Endothelial cell of umbilical vein (primary cell): ENCODE measurements at regions not wholly inside any gene's neighbourhood (a gene's known extent, or its start where the extent isn't known, plus 50 kb on each side); places are given as distances from the start of the nearest gene placed in this dataset.
A peak's percentile ranks its signal among the peaks of the same experiment; 100 is the strongest.

Source experiments
- BruUV-seq: library from RNA; stranded (reverse); fragments of 400-500 nt; replicated peaks from 2 replicates; lab custom pipeline; 2021; lab: Mats Ljungman, UMichigan
- CTCF ChIA-PET: fragments of 300-600, 350-600 bp; sonication (Branson Sonifier 250); formaldehyde crosslinking; loops from one replicate; lab custom pipeline; 2021; ENCODE audit warnings: antibody characterized with exemption, inconsistent platforms; lab: Charles Lee
- POLR2A ChIA-PET: fragments of 300-600, 350-600 bp; sonication (Branson Sonifier 250); formaldehyde crosslinking; loops from one replicate; lab custom pipeline; 2021; ENCODE audit warnings: antibody characterized with exemption, inconsistent platforms; lab: Charles Lee
- DNase-seq: peaks from one replicate; pipeline ENCODE4 v3.0.0-alpha.2; 2011; ENCODE audit warnings: low read depth, low spot score
- FAIRE-seq: peaks from 2 replicates; lab custom pipeline; 2011; peaks lifted over from hg19 to GRCh38; lab: Jason Lieb, UNC
- H2AFZ ChIP-seq: 2 replicates; pipeline ENCODE4 v1.6.0; 2012; ENCODE audit warnings: low read depth, low read length, control low read depth, inconsistent platforms
- H3K27ac ChIP-seq: 2 replicates; pipeline ENCODE4 v1.5.1; 2011; ENCODE audit warnings: low read depth, mild to moderate bottlenecking, control low read depth, low read length, moderate library complexity; ENCODE audit not compliant: insufficient read depth
- H3K27me3 ChIP-seq, 2 experiments: 2 replicates each; pipeline versions ENCODE4 v1.6.0 to v1.6.1; 2011; ENCODE audit warnings: low read length in 2 of 2, mixed read lengths in 1 of 2; ENCODE audit not compliant: control insufficient read depth in 2 of 2, insufficient read depth in 2 of 2
- H3K36me3 ChIP-seq, 2 experiments: 2 replicates in 1 of 2; 3 replicates in 1 of 2; pipeline ENCODE4 v1.5.1; 2011; ENCODE audit warnings: low read length in 2 of 2, mild to moderate bottlenecking in 1 of 2, moderate library complexity in 1 of 2; ENCODE audit not compliant: control insufficient read depth in 2 of 2, insufficient read depth in 2 of 2; ENCODE audit errors: extremely low read depth in 1 of 2
- H3K4me1 ChIP-seq: 3 replicates; pipeline ENCODE4 v1.5.1; 2011; ENCODE audit warnings: mild to moderate bottlenecking, low read length; ENCODE audit not compliant: control insufficient read depth, insufficient read depth; ENCODE audit errors: extremely low read depth
- H3K4me2 ChIP-seq: 2 replicates; pipeline ENCODE4 v1.6.1; 2011; ENCODE audit warnings: low read length, control low read depth, mixed read lengths; ENCODE audit not compliant: insufficient read depth
- H3K4me3 ChIP-seq, 3 experiments: fragments of 200-600 bp in 1 of 3; sonication (generic), shearing (Covaris generic) in 1 of 3; replicated peaks in 1 of 3; 2 replicates each; pipeline ENCODE4 v1.5.1; 2011 to 2016; ENCODE audit warnings: control low read depth in 3 of 3, low read length in 3 of 3, mild to moderate bottlenecking in 2 of 3, inconsistent platforms in 1 of 3, low read depth in 1 of 3, moderate library complexity in 1 of 3; ENCODE audit not compliant: insufficient read depth in 1 of 3
- H3K79me2 ChIP-seq: 2 replicates; pipeline ENCODE4 v1.6.0; 2012; ENCODE audit warnings: low read length, inconsistent platforms; ENCODE audit not compliant: control insufficient read depth, insufficient read depth
- H3K9ac ChIP-seq: replicated peaks from 2 replicates; pipeline ENCODE3; 2011; ENCODE audit warnings: low read length, control low read depth; ENCODE audit not compliant: insufficient read depth; ENCODE audit errors: extremely low read depth
- H3K9me1 ChIP-seq: replicated peaks from 3 replicates; pipeline ENCODE4 v1.6.0; 2011; ENCODE audit warnings: mild to moderate bottlenecking, low read length; ENCODE audit not compliant: control insufficient read depth, insufficient read depth; ENCODE audit errors: extremely low read depth
- H3K9me3 ChIP-seq: replicated peaks from 2 replicates; pipeline ENCODE4 v1.5.1; 2012; ENCODE audit warnings: low read length, inconsistent platforms; ENCODE audit not compliant: control insufficient read depth, insufficient read depth
- H4K20me1 ChIP-seq: replicated peaks from 2 replicates; pipeline ENCODE3; 2011; ENCODE audit warnings: mild to moderate bottlenecking, low read length; ENCODE audit not compliant: control insufficient read depth, insufficient read depth; ENCODE audit errors: extremely low read depth
- EZH2 ChIP-seq: IDR thresholded peaks from 2 replicates; pipeline ENCODE4 v1.6.1; 2012; ENCODE audit warnings: borderline replicate concordance, low read depth, mild to moderate bottlenecking, moderate library complexity, low read length, inconsistent platforms; ENCODE audit not compliant: severe bottlenecking
- FOS ChIP-seq: IDR thresholded peaks from 2 replicates; pipeline ENCODE4 v1.6.1; 2011; ENCODE audit warnings: mild to moderate bottlenecking, low read length, moderate library complexity, borderline replicate concordance; ENCODE audit not compliant: insufficient read depth
- GATA2 ChIP-seq: IDR thresholded peaks from 2 replicates; pipeline ENCODE4 v1.7.0; 2011; ENCODE audit warnings: low read depth, mild to moderate bottlenecking, moderate library complexity, mixed read lengths, low read length; ENCODE audit not compliant: insufficient read length, insufficient read depth
- JUN ChIP-seq: IDR thresholded peaks from 2 replicates; pipeline ENCODE4 v1.6.1; 2011; ENCODE audit warnings: borderline replicate concordance, low read depth; ENCODE audit not compliant: insufficient read length, insufficient read depth
- MYC ChIP-seq: IDR thresholded peaks from one replicate; pipeline ENCODE4 v1.6.1; 2011; ENCODE audit warnings: mild to moderate bottlenecking, low read depth, low read length
- POLR2A ChIP-seq: IDR thresholded peaks from 2 replicates; pipeline ENCODE4 v1.6.1; 2012; ENCODE audit warnings: low read depth, mild to moderate bottlenecking, control low read depth, low read length
- POLR2AphosphoS5 ChIP-seq: IDR thresholded peaks from 2 replicates; pipeline ENCODE4 v1.6.1; 2012; ENCODE audit warnings: low read depth, mild to moderate bottlenecking, control low read depth, low read length, moderate library complexity; ENCODE audit not compliant: insufficient read depth
- dilution Hi-C: fragments of 300-500 bp; cut with MboI; formaldehyde crosslinking; loops from one replicate; pipeline ENCODE4 v1.15.0; 2019; ENCODE audit warnings: low sequenced_read_pairs; ENCODE audit not compliant: extremely low pct_ligation_motif_present
- intact Hi-C: fragments of 100-400 bp; cut with micrococcal nuclease; formaldehyde crosslinking; loops from one replicate; pipeline ENCODE4 v1.10.0; 2022
- TF ChIP-seq, protein P1 (sequence below), 2 donors: IDR thresholded peaks; 1 replicate in 1 of 2; 2 replicates in 1 of 2; pipeline ENCODE4 v1.5.1; 2011; ENCODE audit warnings: low read length in 2 of 2, mild to moderate bottlenecking in 2 of 2, moderate library complexity in 2 of 2, control low read depth in 1 of 2, inconsistent platforms in 1 of 2, low read depth in 1 of 2; ENCODE audit not compliant: insufficient read depth in 1 of 2; ENCODE audit errors: extremely low read depth in 1 of 2
- TF ChIP-seq, protein P2 (sequence below): IDR thresholded peaks from 2 replicates; pipeline ENCODE4 v1.6.1; 2011; ENCODE audit not compliant: insufficient read depth, insufficient read length

DNA sequence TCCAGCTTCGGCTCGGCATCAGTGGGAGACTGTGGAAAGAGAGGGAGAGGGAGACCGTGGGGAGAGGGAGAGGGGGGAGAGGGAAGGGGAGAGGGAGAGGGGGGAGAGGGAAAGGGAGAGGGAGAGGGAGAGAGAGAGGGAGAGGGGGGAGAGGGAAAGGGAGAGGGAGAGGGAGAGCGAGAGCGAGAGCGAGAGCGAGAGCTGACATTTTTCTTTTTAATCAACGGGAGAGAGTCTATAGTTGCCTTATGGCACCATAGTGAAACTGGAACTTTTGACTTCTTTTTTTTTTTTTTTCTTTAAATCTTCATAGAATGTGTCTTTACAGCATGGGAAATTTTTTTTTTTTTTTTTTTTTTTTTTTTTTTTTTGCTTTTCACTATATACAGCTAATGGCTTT, 94.7 kb upstream of the NUDT6 start:
- no peak overlapping the region for H2AFZ ChIP-seq
- H4K20me1 ChIP-seq = no peaks in the 10 kb centered on the region
- FAIRE-seq (no peak), DNase-seq (no peak)
- POLR2A ChIA-PET = interaction anchor here (0.7 kb wide), 1 partner anchor 680 kb away, joined by 6 read pairs; no protein-coding TSS in a partner anchor
- H3K27ac ChIP-seq = peak overlapping the region; percentile 67
- CTCF ChIA-PET = interaction anchor here (0.6 to 1.5 kb wide), 4 partner anchors 9 to 55 kb away, joined by 3 to 5 read pairs (median 3); no protein-coding TSS in a partner anchor
- BruUV-seq = no TSS peak
- peak overlapping the region; percentile 82 for H3K4me2 ChIP-seq
- intact Hi-C loops (loop anchor here (1.0 kb wide), 2 partner anchors 9 to 48 kb away; no protein-coding TSS in a partner anchor), dilution Hi-C loops (no loop called here)
- no peaks in the 10 kb centered on the region for H3K9me1 ChIP-seq
- H3K36me3 ChIP-seq = no peaks in the 10 kb centered on the region
- TF ChIP-seq, protein P1, sequence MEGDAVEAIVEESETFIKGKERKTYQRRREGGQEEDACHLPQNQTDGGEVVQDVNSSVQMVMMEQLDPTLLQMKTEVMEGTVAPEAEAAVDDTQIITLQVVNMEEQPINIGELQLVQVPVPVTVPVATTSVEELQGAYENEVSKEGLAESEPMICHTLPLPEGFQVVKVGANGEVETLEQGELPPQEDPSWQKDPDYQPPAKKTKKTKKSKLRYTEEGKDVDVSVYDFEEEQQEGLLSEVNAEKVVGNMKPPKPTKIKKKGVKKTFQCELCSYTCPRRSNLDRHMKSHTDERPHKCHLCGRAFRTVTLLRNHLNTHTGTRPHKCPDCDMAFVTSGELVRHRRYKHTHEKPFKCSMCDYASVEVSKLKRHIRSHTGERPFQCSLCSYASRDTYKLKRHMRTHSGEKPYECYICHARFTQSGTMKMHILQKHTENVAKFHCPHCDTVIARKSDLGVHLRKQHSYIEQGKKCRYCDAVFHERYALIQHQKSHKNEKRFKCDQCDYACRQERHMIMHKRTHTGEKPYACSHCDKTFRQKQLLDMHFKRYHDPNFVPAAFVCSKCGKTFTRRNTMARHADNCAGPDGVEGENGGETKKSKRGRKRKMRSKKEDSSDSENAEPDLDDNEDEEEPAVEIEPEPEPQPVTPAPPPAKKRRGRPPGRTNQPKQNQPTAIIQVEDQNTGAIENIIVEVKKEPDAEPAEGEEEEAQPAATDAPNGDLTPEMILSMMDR (IDR thresholded peaks at IDR 0.05; ENCODE audit: extremely low read depth in 1 of 2, insufficient read depth in 1 of 2, low read depth in 1 of 2, low read length in 2 of 2) = no peak
- TF ChIP-seq POLR2AphosphoS5 (no peak), MYC (no peak), GATA2 (no peak), EZH2 (no peak), POLR2A (no peak), JUN (no peak), FOS (no peak)
- TF ChIP-seq, protein P2, sequence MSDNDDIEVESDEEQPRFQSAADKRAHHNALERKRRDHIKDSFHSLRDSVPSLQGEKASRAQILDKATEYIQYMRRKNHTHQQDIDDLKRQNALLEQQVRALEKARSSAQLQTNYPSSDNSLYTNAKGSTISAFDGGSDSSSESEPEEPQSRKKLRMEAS = no peak
- H3K27me3 ChIP-seq = no peaks in the 10 kb centered on the region
- no peaks in the 10 kb centered on the region for H3K9me3 ChIP-seq
- H3K4me1 ChIP-seq = peaks cover 13% of the 10 kb centered on the region
- H3K79me2 ChIP-seq = no peaks in the 10 kb centered on the region
- H3K9ac ChIP-seq = no peak overlapping the region
- H3K4me3 ChIP-seq = no peak overlapping the region
